GM23338 (cell line): ENCODE measurements at regions not wholly inside any gene's neighbourhood (a gene's known extent, or its start where the extent isn't known, plus 50 kb on each side); places are given as distances from the start of the nearest gene placed in this dataset.

ENCODE experiments used
- ATAC-seq: fragments of 200-7000 bp; cut with Tn5 transposase; 3 replicates; pipeline ENCODE4 v1.9.1; 2020
- DNase-seq: peaks from one replicate; pipeline ENCODE4 v3.0.0-alpha.2; 2015; ENCODE audit warnings: low spot score
- H2AFZ ChIP-seq: fragments of 200-600 bp; sonication (generic); 2 replicates; pipeline ENCODE4 v1.8.0; 2016; ENCODE audit warnings: antibody characterized with exemption, mild to moderate bottlenecking, moderate library complexity
- H3F3A ChIP-seq: fragments of 200-600 bp; sonication (generic); replicated peaks from 2 replicates; pipeline ENCODE4 v1.8.0; 2017; ENCODE audit warnings: antibody characterized with exemption, mixed run types, low read depth
- H3K27ac ChIP-seq: fragments of 200-600 bp; sonication (generic); 2 replicates; pipeline ENCODE4 v1.6.1; 2016; ENCODE audit warnings: low read depth
- H3K27me3 ChIP-seq: fragments of 200-600 bp; sonication (generic); 2 replicates; pipeline ENCODE4 v1.8.0; 2016; ENCODE audit warnings: mild to moderate bottlenecking, mixed run types, moderate library complexity; ENCODE audit not compliant: insufficient read depth
- H3K36me3 ChIP-seq: fragments of 200-600 bp; sonication (generic); 2 replicates; pipeline ENCODE4 v1.8.0; 2016; ENCODE audit warnings: mild to moderate bottlenecking; ENCODE audit not compliant: insufficient read depth
- H3K4me1 ChIP-seq: fragments of 200-600 bp; sonication (generic); 2 replicates; pipeline ENCODE4 v1.8.0; 2016; ENCODE audit warnings: mild to moderate bottlenecking, moderate library complexity; ENCODE audit not compliant: insufficient read depth
- H3K4me2 ChIP-seq: fragments of 200-600 bp; sonication (generic); 2 replicates; pipeline ENCODE4 v1.7.1; 2017; ENCODE audit warnings: mixed run types
- H3K4me3 ChIP-seq: fragments of 200-600 bp; sonication (generic); 2 replicates; pipeline ENCODE4 v1.6.1; 2016; ENCODE audit warnings: mixed run types
- H3K79me2 ChIP-seq: fragments of 200-600 bp; sonication (generic); replicated peaks from 2 replicates; pipeline ENCODE4 v1.8.0; 2017; ENCODE audit warnings: mild to moderate bottlenecking; ENCODE audit not compliant: insufficient read depth
- H3K9me2 ChIP-seq: fragments of 200-600 bp; sonication (generic); 2 replicates; pipeline ENCODE4 v1.8.0; 2017; ENCODE audit not compliant: insufficient read depth
- H4K20me1 ChIP-seq: fragments of 200-600 bp; sonication (generic); replicated peaks from 2 replicates; pipeline ENCODE4 v1.8.0; 2017; ENCODE audit warnings: mild to moderate bottlenecking; ENCODE audit not compliant: insufficient read depth
- H3K27ac Mint-ChIP-seq: 2 replicates; pipeline ENCODE4 v1.8.0; 2020; ENCODE audit warnings: inconsistent platforms, mild to moderate bottlenecking, moderate library complexity, mixed read lengths
- H3K27me3 Mint-ChIP-seq: 3 replicates; pipeline ENCODE4 v1.8.0; 2022; ENCODE audit warnings: low read depth, mild to moderate bottlenecking, moderate library complexity, mixed read lengths, inconsistent platforms; ENCODE audit not compliant: insufficient read depth, poor library complexity
- H3K36me3 Mint-ChIP-seq: 3 replicates; pipeline ENCODE4 v1.8.0; 2021; ENCODE audit warnings: low read depth, mild to moderate bottlenecking, inconsistent platforms, moderate library complexity, mixed read lengths
- H3K4me1 Mint-ChIP-seq: 3 replicates; pipeline ENCODE4 v1.8.0; 2020; ENCODE audit warnings: mild to moderate bottlenecking, inconsistent platforms, mixed read lengths
- H3K4me3 Mint-ChIP-seq: 3 replicates; pipeline ENCODE4 v1.8.0; 2021; ENCODE audit warnings: moderate library complexity, mild to moderate bottlenecking, inconsistent platforms, mixed read lengths
- H3K9me3 Mint-ChIP-seq: 3 replicates; pipeline ENCODE4 v1.8.0; 2020; ENCODE audit warnings: moderate library complexity, mild to moderate bottlenecking, inconsistent platforms, mixed read lengths
- CREB1 ChIP-seq: fragments of 250-450 bp; sonication (Bioruptor Pico); IDR thresholded peaks from 2 replicates; pipeline ENCODE4 v1.5.0; 2020; ENCODE audit warnings: low read depth, mild to moderate bottlenecking, moderate library complexity
- CTCF ChIP-seq, 2 experiments: fragments of 200-600 bp in 1 of 2; sonication (generic) in 1 of 2; conservative IDR thresholded peaks; 2 replicates each; pipeline versions ENCODE4 v1.5.1 to v1.6.1; 2016 to 2017; ENCODE audit warnings: antibody characterized with exemption in 2 of 2, low read depth in 2 of 2, mild to moderate bottlenecking in 2 of 2, moderate library complexity in 1 of 2
- ETS1 ChIP-seq: IDR thresholded peaks from 2 replicates; pipeline ENCODE4 v1.6.1; 2016; ENCODE audit warnings: antibody characterized with exemption
- EZH2 ChIP-seq: fragments of 200-600 bp; sonication (generic); IDR thresholded peaks from one replicate; pipeline ENCODE4 v1.8.0; 2017; ENCODE audit warnings: antibody characterized with exemption, mild to moderate bottlenecking, low read depth; ENCODE audit not compliant: unreplicated experiment
- EZH2phosphoT487 ChIP-seq: fragments of 200-600 bp; sonication (generic); IDR thresholded peaks from one replicate; pipeline ENCODE4 v1.8.1; 2018; ENCODE audit warnings: antibody characterized with exemption; ENCODE audit not compliant: unreplicated experiment
- JUNB ChIP-seq: IDR thresholded peaks from one replicate; pipeline ENCODE4 v1.6.1; 2016; ENCODE audit warnings: antibody characterized with exemption; ENCODE audit not compliant: unreplicated experiment
- NANOG ChIP-seq: IDR thresholded peaks from 2 replicates; pipeline ENCODE4 v1.6.1; 2016; ENCODE audit warnings: antibody characterized with exemption, borderline replicate concordance
- POLR2AphosphoS5 ChIP-seq: IDR thresholded peaks from 2 replicates; pipeline ENCODE4 v1.6.1; 2016; ENCODE audit warnings: antibody characterized with exemption, low read depth
- REST ChIP-seq: IDR thresholded peaks from one replicate; pipeline ENCODE4 v1.6.1; 2018; ENCODE audit warnings: antibody characterized with exemption; ENCODE audit not compliant: unreplicated experiment
- STAT1 ChIP-seq: IDR thresholded peaks from one replicate; pipeline ENCODE4 v1.6.1; 2016; ENCODE audit warnings: antibody characterized with exemption; ENCODE audit not compliant: unreplicated experiment
- ZNF114 ChIP-seq: fragments of 250-450 bp; sonication (Bioruptor Pico); IDR thresholded peaks from 2 replicates; pipeline ENCODE4 v1.5.0; 2020; ENCODE audit warnings: mild to moderate bottlenecking, moderate library complexity
- ZNF331 ChIP-seq: fragments of 250-450 bp; sonication (Bioruptor Pico); IDR thresholded peaks from 2 replicates; pipeline ENCODE4 v1.5.0; 2020; ENCODE audit warnings: low read depth, mild to moderate bottlenecking, moderate library complexity
- TF ChIP-seq, protein P1 (sequence below): fragments of 250-450 bp; sonication (Bioruptor Pico); IDR thresholded peaks from 2 replicates; pipeline ENCODE4 v1.5.0; 2020; ENCODE audit warnings: mild to moderate bottlenecking, moderate library complexity

GRCh38 chr5:41610386-41610785 lies 100.0 kb upstream of the PLCXD3 start:
- no peak for DNase-seq
- Histone ChIP-seq H3K4me3 (no peak overlapping the region), H3K79me2 (no peaks in the 10 kb centered on the region), H4K20me1 (no peaks in the 10 kb centered on the region), H3K4me1 (no peaks in the 10 kb centered on the region), H3K27ac (no peak overlapping the region), H3K4me2 (no peak overlapping the region), H3K9me2 (peaks cover 6% of the 10 kb centered on the region; the same call in 1 of the 2 replicates), H2AFZ (no peak overlapping the region), H3F3A (no peaks in the 10 kb centered on the region), H3K27me3 (no peaks in the 10 kb centered on the region), H3K36me3 (no peaks in the 10 kb centered on the region)
- H3K4me1 Mint-ChIP-seq: no peaks in the 10 kb centered on the region
- H3K9me3 Mint-ChIP-seq: peaks cover 41% of the 10 kb centered on the region
- H3K36me3 Mint-ChIP-seq: peaks cover 13% of the 10 kb centered on the region; the same call in 2 of the 3 replicates
- TF ChIP-seq ZNF331 (CRISPR knock-in tag) (no peak), REST (no peak), JUNB (no peak), STAT1 (no peak), NANOG (no peak), POLR2AphosphoS5 (no peak), CREB1 (CRISPR knock-in tag) (no peak), EZH2 (no peak), EZH2phosphoT487 (no peak), ZNF114 (no peak), CTCF (conservative IDR thresholded peaks at IDR 0.05; ENCODE audit: low read depth in 2 of 2) (no peak), ETS1 (no peak)
- TF ChIP-seq, protein P1, sequence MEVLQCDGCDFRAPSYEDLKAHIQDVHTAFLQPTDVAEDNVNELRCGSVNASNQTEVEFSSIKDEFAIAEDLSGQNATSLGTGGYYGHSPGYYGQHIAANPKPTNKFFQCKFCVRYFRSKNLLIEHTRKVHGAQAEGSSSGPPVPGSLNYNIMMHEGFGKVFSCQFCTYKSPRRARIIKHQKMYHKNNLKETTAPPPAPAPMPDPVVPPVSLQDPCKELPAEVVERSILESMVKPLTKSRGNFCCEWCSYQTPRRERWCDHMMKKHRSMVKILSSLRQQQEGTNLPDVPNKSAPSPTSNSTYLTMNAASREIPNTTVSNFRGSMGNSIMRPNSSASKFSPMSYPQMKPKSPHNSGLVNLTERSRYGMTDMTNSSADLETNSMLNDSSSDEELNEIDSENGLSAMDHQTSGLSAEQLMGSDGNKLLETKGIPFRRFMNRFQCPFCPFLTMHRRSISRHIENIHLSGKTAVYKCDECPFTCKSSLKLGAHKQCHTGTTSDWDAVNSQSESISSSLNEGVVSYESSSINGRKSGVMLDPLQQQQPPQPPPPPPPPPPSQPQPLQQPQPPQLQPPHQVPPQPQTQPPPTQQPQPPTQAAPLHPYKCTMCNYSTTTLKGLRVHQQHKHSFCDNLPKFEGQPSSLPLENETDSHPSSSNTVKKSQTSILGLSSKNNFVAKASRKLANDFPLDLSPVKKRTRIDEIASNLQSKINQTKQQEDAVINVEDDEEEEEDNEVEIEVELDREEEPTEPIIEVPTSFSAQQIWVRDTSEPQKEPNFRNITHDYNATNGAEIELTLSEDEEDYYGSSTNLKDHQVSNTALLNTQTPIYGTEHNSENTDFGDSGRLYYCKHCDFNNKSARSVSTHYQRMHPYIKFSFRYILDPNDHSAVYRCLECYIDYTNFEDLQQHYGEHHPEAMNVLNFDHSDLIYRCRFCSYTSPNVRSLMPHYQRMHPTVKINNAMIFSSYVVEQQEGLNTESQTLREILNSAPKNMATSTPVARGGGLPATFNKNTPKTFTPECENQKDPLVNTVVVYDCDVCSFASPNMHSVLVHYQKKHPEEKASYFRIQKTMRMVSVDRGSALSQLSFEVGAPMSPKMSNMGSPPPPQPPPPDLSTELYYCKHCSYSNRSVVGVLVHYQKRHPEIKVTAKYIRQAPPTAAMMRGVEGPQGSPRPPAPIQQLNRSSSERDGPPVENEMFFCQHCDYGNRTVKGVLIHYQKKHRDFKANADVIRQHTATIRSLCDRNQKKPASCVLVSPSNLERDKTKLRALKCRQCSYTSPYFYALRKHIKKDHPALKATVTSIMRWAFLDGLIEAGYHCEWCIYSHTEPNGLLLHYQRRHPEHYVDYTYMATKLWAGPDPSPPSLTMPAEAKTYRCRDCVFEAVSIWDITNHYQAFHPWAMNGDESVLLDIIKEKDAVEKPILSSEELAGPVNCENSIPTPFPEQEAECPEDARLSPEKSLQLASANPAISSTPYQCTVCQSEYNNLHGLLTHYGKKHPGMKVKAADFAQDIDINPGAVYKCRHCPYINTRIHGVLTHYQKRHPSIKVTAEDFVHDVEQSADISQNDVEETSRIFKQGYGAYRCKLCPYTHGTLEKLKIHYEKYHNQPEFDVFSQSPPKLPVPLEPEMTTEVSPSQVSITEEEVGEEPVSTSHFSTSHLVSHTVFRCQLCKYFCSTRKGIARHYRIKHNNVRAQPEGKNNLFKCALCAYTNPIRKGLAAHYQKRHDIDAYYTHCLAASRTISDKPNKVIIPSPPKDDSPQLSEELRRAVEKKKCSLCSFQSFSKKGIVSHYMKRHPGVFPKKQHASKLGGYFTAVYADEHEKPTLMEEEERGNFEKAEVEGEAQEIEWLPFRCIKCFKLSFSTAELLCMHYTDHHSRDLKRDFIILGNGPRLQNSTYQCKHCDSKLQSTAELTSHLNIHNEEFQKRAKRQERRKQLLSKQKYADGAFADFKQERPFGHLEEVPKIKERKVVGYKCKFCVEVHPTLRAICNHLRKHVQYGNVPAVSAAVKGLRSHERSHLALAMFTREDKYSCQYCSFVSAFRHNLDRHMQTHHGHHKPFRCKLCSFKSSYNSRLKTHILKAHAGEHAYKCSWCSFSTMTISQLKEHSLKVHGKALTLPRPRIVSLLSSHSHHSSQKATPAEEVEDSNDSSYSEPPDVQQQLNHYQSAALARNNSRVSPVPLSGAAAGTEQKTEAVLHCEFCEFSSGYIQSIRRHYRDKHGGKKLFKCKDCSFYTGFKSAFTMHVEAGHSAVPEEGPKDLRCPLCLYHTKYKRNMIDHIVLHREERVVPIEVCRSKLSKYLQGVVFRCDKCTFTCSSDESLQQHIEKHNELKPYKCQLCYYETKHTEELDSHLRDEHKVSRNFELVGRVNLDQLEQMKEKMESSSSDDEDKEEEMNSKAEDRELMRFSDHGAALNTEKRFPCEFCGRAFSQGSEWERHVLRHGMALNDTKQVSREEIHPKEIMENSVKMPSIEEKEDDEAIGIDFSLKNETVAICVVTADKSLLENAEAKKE: no peak
- H3K27me3 Mint-ChIP-seq: no peaks in the 10 kb centered on the region
- no peak overlapping the region for H3K27ac Mint-ChIP-seq
- H3K4me3 Mint-ChIP-seq: no peak overlapping the region
- no peak for ATAC-seq
